ENCODE measurements at regions not wholly inside any gene's neighbourhood (a gene's known extent, or its start where the extent isn't known, plus 50 kb on each side); places are given as distances from the start of the nearest gene placed in this dataset.

GRCh38 chr4:46667790-46668189 lies 241.3 kb downstream of the COX7B2 start:
- WGBS (ENCODE audit: low lambda C conversion rate, missing lambda C conversion rate) = 69% methylated on average over 3 of the region's 3 CpGs
- Histone ChIP-seq H2AFZ (no peak overlapping the region), H3K27me3 (no peaks in the 10 kb centered on the region), H3K4me2 (no peak overlapping the region), H3K4me3 (no peak overlapping the region), H3K9me3 (ENCODE audit: low read depth) (no peaks in the 10 kb centered on the region), H4K20me1 (ENCODE audit: insufficient read depth, poor library complexity, severe bottlenecking) (no peaks in the 10 kb centered on the region), H3K27ac (no peak overlapping the region), H3K4me1 (ENCODE audit: insufficient read depth) (no peaks in the 10 kb centered on the region), H3K9me2 (replicated peaks; ENCODE audit: insufficient read depth) (no peaks in the 10 kb centered on the region), H3K36me3 (replicated peaks; ENCODE audit: insufficient read depth, low read depth) (no peaks in the 10 kb centered on the region), H3K79me2 (no peaks in the 10 kb centered on the region)
- TF ChIP-seq EZH2 (IDR thresholded peaks at IDR 0.05; ENCODE audit: borderline replicate concordance) (no peak), CTCF (IDR thresholded peaks at IDR 0.05; ENCODE audit: poor library complexity) (no peak), EZH2phosphoT487 (IDR thresholded peaks at IDR 0.05; ENCODE audit: low read depth, severe bottlenecking, unreplicated experiment) (no peak)
- no peak for DNase-seq (ENCODE audit: low spot score)

- peaks cover 8% of the 10 kb centered on the region for H3K4me1 ChIP-seq (ENCODE audit: insufficient read depth)
- H3K27ac ChIP-seq = peak overlapping the region; percentile 70
- no peak overlapping the region for H3K4me3 ChIP-seq
- peak; percentile 41 for DNase-seq (ENCODE audit: low spot score)
- no peaks in the 10 kb centered on the region for H3K9me2 ChIP-seq (replicated peaks; ENCODE audit: insufficient read depth)
- 49% methylated on average over 3 of the region's 3 CpGs for WGBS (ENCODE audit: low lambda C conversion rate, missing lambda C conversion rate)
- H3K9me3 ChIP-seq (ENCODE audit: low read depth) = no peaks in the 10 kb centered on the region
- H2AFZ ChIP-seq = no peak overlapping the region
- no peaks in the 10 kb centered on the region for H3K27me3 ChIP-seq
- H3K4me2 ChIP-seq = peak overlapping the region; percentile 20
- TF ChIP-seq EZH2phosphoT487 (IDR thresholded peaks at IDR 0.05; ENCODE audit: low read depth, severe bottlenecking, unreplicated experiment) = no peak
- TF ChIP-seq EZH2 (IDR thresholded peaks at IDR 0.05; ENCODE audit: borderline replicate concordance) = no peak
- TF ChIP-seq CTCF (IDR thresholded peaks at IDR 0.05; ENCODE audit: poor library complexity) = no peak
- H4K20me1 ChIP-seq (ENCODE audit: insufficient read depth, poor library complexity, severe bottlenecking) = no peaks in the 10 kb centered on the region
- no peaks in the 10 kb centered on the region for H3K79me2 ChIP-seq
- H3K36me3 ChIP-seq (replicated peaks; ENCODE audit: insufficient read depth, low read depth) = no peaks in the 10 kb centered on the region
Observed at GRCh38 chr4:46656071-46656470, 253.0 kb downstream of the COX7B2 start.

GRCh38 chr4:46653842-46654241 lies 255.2 kb downstream of the COX7B2 start:
- no peak overlapping the region for H3K4me2 ChIP-seq
- no peak for DNase-seq (ENCODE audit: low spot score)
- H3K9me2 ChIP-seq (replicated peaks; ENCODE audit: insufficient read depth) = no peaks in the 10 kb centered on the region
- peaks cover 8% of the 10 kb centered on the region for H3K4me1 ChIP-seq (ENCODE audit: insufficient read depth)
- no peak overlapping the region for H2AFZ ChIP-seq
- TF ChIP-seq EZH2phosphoT487 (IDR thresholded peaks at IDR 0.05; ENCODE audit: low read depth, severe bottlenecking, unreplicated experiment) (no peak), EZH2 (IDR thresholded peaks at IDR 0.05; ENCODE audit: borderline replicate concordance) (no peak), CTCF (IDR thresholded peaks at IDR 0.05; ENCODE audit: poor library complexity) (no peak)
- H3K9me3 ChIP-seq (ENCODE audit: low read depth) = no peaks in the 10 kb centered on the region
- no peaks in the 10 kb centered on the region for H3K79me2 ChIP-seq
- no peaks in the 10 kb centered on the region for H3K36me3 ChIP-seq (replicated peaks; ENCODE audit: insufficient read depth, low read depth)
- H3K27ac ChIP-seq = no peak overlapping the region
- H3K27me3 ChIP-seq = no peaks in the 10 kb centered on the region
- H3K4me3 ChIP-seq = no peak overlapping the region
- no peaks in the 10 kb centered on the region for H4K20me1 ChIP-seq (ENCODE audit: insufficient read depth, poor library complexity, severe bottlenecking)
- 89% methylated on average over 4 of the region's 4 CpGs for WGBS (ENCODE audit: low lambda C conversion rate, missing lambda C conversion rate)

- TF ChIP-seq CTCF (IDR thresholded peaks at IDR 0.05; ENCODE audit: poor library complexity) (no peak), EZH2 (IDR thresholded peaks at IDR 0.05; ENCODE audit: borderline replicate concordance) (no peak)
- H3K9me3 ChIP-seq (ENCODE audit: low read depth) = no peaks in the 10 kb centered on the region
- H3K36me3 ChIP-seq (replicated peaks; ENCODE audit: insufficient read depth, low read depth) = no peaks in the 10 kb centered on the region
- H3K4me3 ChIP-seq = no peak overlapping the region
- H3K9me2 ChIP-seq (replicated peaks; ENCODE audit: insufficient read depth) = no peaks in the 10 kb centered on the region
- no peaks in the 10 kb centered on the region for H3K4me1 ChIP-seq (ENCODE audit: insufficient read depth)
- no peak overlapping the region for H3K4me2 ChIP-seq
- H3K27ac ChIP-seq = no peak overlapping the region
- H2AFZ ChIP-seq = no peak overlapping the region
- no peak for DNase-seq (ENCODE audit: low spot score)
- 63% methylated on average over 2 of the region's 2 CpGs for WGBS (ENCODE audit: low lambda C conversion rate, missing lambda C conversion rate)
- no peaks in the 10 kb centered on the region for H3K79me2 ChIP-seq
- H3K27me3 ChIP-seq = no peaks in the 10 kb centered on the region
- no peaks in the 10 kb centered on the region for H4K20me1 ChIP-seq (ENCODE audit: insufficient read depth, poor library complexity, severe bottlenecking)
Observed at GRCh38 chr4:46649390-46649789, 259.5 kb upstream of the GABRA2 start.

Data from hepatocyte (in vitro differentiated cells).